Stomach (tissue), 8 donors: ENCODE measurements at regions not wholly inside any gene's neighbourhood (a gene's known extent, or its start where the extent isn't known, plus 50 kb on each side); places are given as distances from the start of the nearest gene placed in this dataset.
A peak's percentile ranks its signal among the peaks of the same experiment; 100 is the strongest.

ENCODE experiments used
- DNase-seq, 2 donors: peaks; one replicate each; pipeline versions ENCODE4 v3.0.0 to v3.0.0-alpha.2; 2013 to 2019
- H3K27ac ChIP-seq, 5 donors: fragments of 200-600 bp in 4 of 5; sonication (generic) in 4 of 5; one replicate each; pipeline ENCODE4 v1.5.1; 2013 to 2019; ENCODE audit warnings: mild to moderate bottlenecking in 1 of 5, moderate library complexity in 1 of 5
- H3K27me3 ChIP-seq, 3 donors: fragments of 200-600 bp; sonication (generic); one replicate each; pipeline ENCODE4 v1.5.1; 2017 to 2019; ENCODE audit warnings: mixed run types in 1 of 3
- H3K36me3 ChIP-seq, 4 donors: fragments of 200-600 bp; sonication (generic); 1 replicate in 3 of 4; 2 replicates in 1 of 4; pipeline ENCODE4 v1.5.1; 2016 to 2019
- H3K4me1 ChIP-seq, 4 donors: fragments of 200-600 bp; sonication (generic); one replicate each; pipeline ENCODE4 v1.5.1; 2016 to 2019
- H3K4me3 ChIP-seq, 4 donors: fragments of 200-600 bp; sonication (generic) in 3 of 4; one replicate each; pipeline ENCODE4 v1.5.1; 2016 to 2019; ENCODE audit warnings: mild to moderate bottlenecking in 1 of 4
- H3K9me3 ChIP-seq, 4 donors: fragments of 200-600 bp; sonication (generic); one replicate each; pipeline ENCODE4 v1.5.1; 2016 to 2019
- CTCF ChIP-seq, 7 experiments: fragments of 450-650 bp in 4 of 7; fragments of 200-600 bp in 3 of 7; sonication (generic) in 3 of 7; IDR thresholded peaks; one replicate each; pipeline ENCODE4 v1.5.1; 2016 to 2019; ENCODE audit warnings: antibody characterized with exemption in 7 of 7, control low read depth in 2 of 7, mild to moderate bottlenecking in 1 of 7
- EP300 ChIP-seq: sonication (generic); formaldehyde crosslinking; IDR thresholded peaks from one replicate; pipeline ENCODE4 v1.6.1; 2017; ENCODE audit warnings: antibody characterized with exemption
- POLR2A ChIP-seq, 4 donors: fragments of 450-650 bp; IDR thresholded peaks; one replicate each; pipeline ENCODE4 v1.6.1; 2016; ENCODE audit warnings: antibody characterized with exemption in 4 of 4, control low read depth in 2 of 4, mild to moderate bottlenecking in 1 of 4, moderate library complexity in 1 of 4
- POLR2AphosphoS5 ChIP-seq, 3 donors: sonication (generic); formaldehyde crosslinking; IDR thresholded peaks; one replicate each; pipeline ENCODE4 v1.6.1; 2016; ENCODE audit warnings: antibody characterized with exemption in 3 of 3
- WGBS, 5 donors: extraction: QIAGEN DNeasy Blood & Tissue Kit in 3 of 5; methylation state at CpG; one replicate each; pipeline versions ENCODE4 v1.1.5 to v1.1.7; 2013 to 2018; 5-methylcytosine and 5-hydroxymethylcytosine counted together
- intact Hi-C: fragments of 100-400 bp; cut with DNase I; formaldehyde crosslinking; loops from one replicate; pipeline ENCODE4 v1.15.1; 2023; ENCODE audit warnings: low total_unique reads
- donor health status: healthy with polysubstance abuse.
- donor health status: Bipolar disorder and iron deficiency.
- donor health status: healthy.

GRCh38 chr4:183788308-183788905 is 116.7 kb upstream of the STOX2 start:
- DNase-seq = no peak
- Histone ChIP-seq H3K9me3 (peaks cover 0 to 14% (median 11%) of the 10 kb centered on the region in 4 donors), H3K27ac (no peak overlapping the region), H3K4me1 (no peaks in the 10 kb centered on the region), H3K27me3 (no peaks in the 10 kb centered on the region), H3K4me3 (no peak overlapping the region), H3K36me3 (no peaks in the 10 kb centered on the region)
- intact Hi-C loops = no loop called here
- 60 to 87% (median 64%) methylated on average over 3 of the region's 3 CpGs for WGBS, 5 donors
- no peak for TF ChIP-seq CTCF (IDR thresholded peaks at IDR 0.05)
- TF ChIP-seq EP300 = no peak
- no peak for TF ChIP-seq POLR2A (IDR thresholded peaks at IDR 0.05)
- TF ChIP-seq POLR2AphosphoS5 (IDR thresholded peaks at IDR 0.05) = no peak

GRCh38 chr4:183789657-183790056 is 115.5 kb upstream of the STOX2 start:
- Histone ChIP-seq H3K9me3 (peaks cover 0 to 25% (median 21%) of the 10 kb centered on the region in 4 donors), H3K4me1 (no peaks in the 10 kb centered on the region), H3K27ac (no peak overlapping the region), H3K36me3 (no peaks in the 10 kb centered on the region), H3K27me3 (no peaks in the 10 kb centered on the region), H3K4me3 (no peak overlapping the region)
- intact Hi-C loops = no loop called here
- 81 to 92% (median 88%) methylated on average over 3 of the region's 3 CpGs for WGBS, 5 donors
- no peak for DNase-seq
- no peak for TF ChIP-seq CTCF (IDR thresholded peaks at IDR 0.05)
- no peak for TF ChIP-seq POLR2A (IDR thresholded peaks at IDR 0.05)
- no peak for TF ChIP-seq POLR2AphosphoS5 (IDR thresholded peaks at IDR 0.05)
- TF ChIP-seq EP300 = no peak

- Histone ChIP-seq H3K4me3 (no peak overlapping the region), H3K36me3 (no peaks in the 10 kb centered on the region), H3K9me3 (peaks cover 0 to 27% (median 24%) of the 10 kb centered on the region in 4 donors), H3K27me3 (peaks cover 0 to 3% (median 0%) of the 10 kb centered on the region in 3 donors), H3K27ac (no peak overlapping the region), H3K4me1 (no peaks in the 10 kb centered on the region)
- no peak for TF ChIP-seq POLR2A (IDR thresholded peaks at IDR 0.05)
- no peak for TF ChIP-seq CTCF (IDR thresholded peaks at IDR 0.05)
- no peak for TF ChIP-seq POLR2AphosphoS5 (IDR thresholded peaks at IDR 0.05)
- TF ChIP-seq EP300 = no peak
- 70 to 78% (median 72%) methylated on average over 4 of the region's 4 CpGs for WGBS, 5 donors
- intact Hi-C loops = no loop called here
- no peak for DNase-seq
Observed at GRCh38 chr4:183790661-183791060, 114.4 kb upstream of the STOX2 start.

- peak; percentile 34 to 77 for DNase-seq
- H3K27me3 ChIP-seq = peaks cover 0 to 54% (median 11%) of the 10 kb centered on the region in 3 donors
Observed at GRCh38 chr4:183797011-183797444, 108.1 kb upstream of the STOX2 start.

More at GRCh38 chr4:183797011-183797444, 108.1 kb upstream of the STOX2 start:
- WGBS, 5 donors = 0 to 13% (median 2%) methylated on average over 14 to 39 of the region's 39 CpGs
- H3K4me1 ChIP-seq = peaks cover 12 to 32% (median 21%) of the 10 kb centered on the region in 4 donors
- peaks cover 0 to 25% (median 23%) of the 10 kb centered on the region in 4 donors for H3K9me3 ChIP-seq
- H3K4me3 ChIP-seq = peak overlapping the region; percentile 58 to 73 (median 65)
- TF ChIP-seq CTCF (IDR thresholded peaks at IDR 0.05) (no peak), POLR2A (IDR thresholded peaks at IDR 0.05) (no peak), EP300 (no peak), POLR2AphosphoS5 (IDR thresholded peaks at IDR 0.05) (no peak)
- peak overlapping the region; percentile 62 to 85 (median 65) for H3K27ac ChIP-seq
- intact Hi-C loops = no loop called here
- H3K36me3 ChIP-seq = no peaks in the 10 kb centered on the region
